ENCODE measurements at regions not wholly inside any gene's neighbourhood (a gene's known extent, or its start where the extent isn't known, plus 50 kb on each side); places are given as distances from the start of the nearest gene placed in this dataset.
A peak's percentile ranks its signal among the peaks of the same experiment; 100 is the strongest.

- Histone ChIP-seq H3K27me3 (replicated peaks in 1 of 2; ENCODE audit: control insufficient read depth in 2 of 2, extremely low read depth in 1 of 2, insufficient read depth in 2 of 2, low read length in 1 of 2) (no peaks in the 10 kb centered on the region), H3K4me3 (ENCODE audit: control insufficient read depth in 1 of 2, extremely low read depth in 1 of 2, low read length in 1 of 2) (no peak overlapping the region), H3K36me3 (ENCODE audit: control insufficient read depth in 2 of 2, extremely low read depth in 1 of 2, insufficient read depth in 1 of 2, low read length in 1 of 2) (no peaks in the 10 kb centered on the region), H3K4me1 (ENCODE audit: control insufficient read depth in 1 of 2, extremely low read depth in 1 of 2, insufficient read depth in 2 of 2, low read length in 2 of 2) (no peaks in the 10 kb centered on the region), H3K9me3 (no peaks in the 10 kb centered on the region), H3K27ac (ENCODE audit: low read length) (no peak overlapping the region)
- Mint-ChIP-seq H3K36me3 (no peaks in the 10 kb centered on the region), H3K4me3 (no peak overlapping the region), H3K4me1 (no peaks in the 10 kb centered on the region), H3K27me3 (no peaks in the 10 kb centered on the region), H3K27ac (no peak overlapping the region), H3K9me3 (no peaks in the 10 kb centered on the region)
- DNase-seq (no peak), ATAC-seq (replicated peaks in 1 of 4) (no peak)
- WGBS (ENCODE audit: insufficient coverage): no CpG with 5 or more reads among the region's 2 CpGs
- ChIA-PET CTCF (no interaction called here), POLR2A (no interaction called here)
Measured at GRCh38 chr2:165033402-165033801, 78.1 kb upstream of the SLC38A11 start.

- ATAC-seq (replicated peaks in 1 of 4) (no peak), DNase-seq (no peak)
- Mint-ChIP-seq H3K9me3 (no peaks in the 10 kb centered on the region), H3K4me1 (no peaks in the 10 kb centered on the region), H3K36me3 (no peaks in the 10 kb centered on the region), H3K27me3 (no peaks in the 10 kb centered on the region), H3K4me3 (no peak overlapping the region), H3K27ac (no peak overlapping the region)
- no peaks in the 10 kb centered on the region for H3K36me3 ChIP-seq (ENCODE audit: control insufficient read depth in 2 of 2, extremely low read depth in 1 of 2, insufficient read depth in 1 of 2, low read length in 1 of 2)
- H3K9me3 ChIP-seq: no peaks in the 10 kb centered on the region
- H3K27ac ChIP-seq (ENCODE audit: low read length): no peak overlapping the region
- ChIA-PET POLR2A (no interaction called here), CTCF (interaction anchor here in 1 of 2 donors (1.1 kb wide), 1 partner anchor 16 kb away, joined by 3 read pairs; no protein-coding TSS in a partner anchor)
- no peaks in the 10 kb centered on the region for H3K4me1 ChIP-seq (ENCODE audit: control insufficient read depth in 1 of 2, extremely low read depth in 1 of 2, insufficient read depth in 2 of 2, low read length in 2 of 2)
- 83% methylated on average over 1 of the region's 2 CpGs for WGBS (ENCODE audit: insufficient coverage)
- H3K4me3 ChIP-seq (ENCODE audit: control insufficient read depth in 1 of 2, extremely low read depth in 1 of 2, low read length in 1 of 2): no peak overlapping the region
- no peaks in the 10 kb centered on the region for H3K27me3 ChIP-seq (replicated peaks in 1 of 2; ENCODE audit: control insufficient read depth in 2 of 2, extremely low read depth in 1 of 2, insufficient read depth in 2 of 2, low read length in 1 of 2)
Measured at GRCh38 chr2:165032559-165032958, 77.2 kb upstream of the SLC38A11 start.

GRCh38 chr2:165024199-165024598, 68.9 kb upstream of the SLC38A11 start:
- H3K27me3 ChIP-seq (replicated peaks in 1 of 2; ENCODE audit: control insufficient read depth in 2 of 2, extremely low read depth in 1 of 2, insufficient read depth in 2 of 2, low read length in 1 of 2): no peaks in the 10 kb centered on the region
- CTCF ChIA-PET: no interaction called here
- Mint-ChIP-seq H3K36me3 (no peaks in the 10 kb centered on the region), H3K9me3 (peaks cover 0 to 6% (median 0%) of the 10 kb centered on the region in 3 donors), H3K4me1 (no peaks in the 10 kb centered on the region), H3K4me3 (no peak overlapping the region), H3K27ac (no peak overlapping the region), H3K27me3 (peaks cover 10 to 14% of the 10 kb centered on the region in 2 donors)
- ATAC-seq (replicated peaks in 1 of 4) (no peak), DNase-seq (no peak)
- no peak overlapping the region for H3K27ac ChIP-seq (ENCODE audit: low read length)
- no peak overlapping the region for H3K4me3 ChIP-seq (ENCODE audit: control insufficient read depth in 1 of 2, extremely low read depth in 1 of 2, low read length in 1 of 2)
- no CpG with 5 or more reads among the region's 3 CpGs for WGBS (ENCODE audit: insufficient coverage)
- H3K4me1 ChIP-seq (ENCODE audit: control insufficient read depth in 1 of 2, extremely low read depth in 1 of 2, insufficient read depth in 2 of 2, low read length in 2 of 2): no peaks in the 10 kb centered on the region
- no peaks in the 10 kb centered on the region for H3K36me3 ChIP-seq (ENCODE audit: control insufficient read depth in 2 of 2, extremely low read depth in 1 of 2, insufficient read depth in 1 of 2, low read length in 1 of 2)
- no peaks in the 10 kb centered on the region for H3K9me3 ChIP-seq
- POLR2A ChIA-PET: no interaction called here

- ChIA-PET CTCF (no interaction called here), POLR2A (no interaction called here)
- no peak overlapping the region for H3K27ac ChIP-seq (ENCODE audit: low read length)
- H3K4me3 Mint-ChIP-seq: no peak overlapping the region
- no peak overlapping the region for H3K4me3 ChIP-seq (ENCODE audit: control insufficient read depth in 1 of 2, extremely low read depth in 1 of 2, low read length in 1 of 2)
- no peaks in the 10 kb centered on the region for H3K4me1 ChIP-seq (ENCODE audit: control insufficient read depth in 1 of 2, extremely low read depth in 1 of 2, insufficient read depth in 2 of 2, low read length in 2 of 2)
- WGBS (ENCODE audit: insufficient coverage): no CpG with 5 or more reads among the region's 6 CpGs
- no peaks in the 10 kb centered on the region for H3K36me3 Mint-ChIP-seq
- H3K36me3 ChIP-seq (ENCODE audit: control insufficient read depth in 2 of 2, extremely low read depth in 1 of 2, insufficient read depth in 1 of 2, low read length in 1 of 2): no peaks in the 10 kb centered on the region
- no peak overlapping the region for H3K27ac Mint-ChIP-seq
- peaks cover 11 to 14% of the 10 kb centered on the region in 2 donors for H3K27me3 Mint-ChIP-seq
- no peak for DNase-seq
- H3K4me1 Mint-ChIP-seq: no peaks in the 10 kb centered on the region
- no peak for ATAC-seq (replicated peaks in 1 of 4)
- H3K9me3 Mint-ChIP-seq: peaks cover 0 to 6% (median 0%) of the 10 kb centered on the region in 3 donors
- H3K9me3 ChIP-seq: no peaks in the 10 kb centered on the region
- H3K27me3 ChIP-seq (replicated peaks in 1 of 2; ENCODE audit: control insufficient read depth in 2 of 2, extremely low read depth in 1 of 2, insufficient read depth in 2 of 2, low read length in 1 of 2): no peaks in the 10 kb centered on the region
Measured at GRCh38 chr2:165022781-165023180, 67.5 kb upstream of the SLC38A11 start.

GRCh38 chr2:165017966-165018596, 62.8 kb upstream of the SLC38A11 start:
- H3K27me3 Mint-ChIP-seq: peaks cover 10 to 13% of the 10 kb centered on the region in 2 donors
- peaks cover 0 to 3% (median 0%) of the 10 kb centered on the region in 3 donors for H3K9me3 Mint-ChIP-seq
- Histone ChIP-seq H3K27me3 (replicated peaks in 1 of 2; ENCODE audit: control insufficient read depth in 2 of 2, extremely low read depth in 1 of 2, insufficient read depth in 2 of 2, low read length in 1 of 2) (no peaks in the 10 kb centered on the region), H3K4me3 (ENCODE audit: control insufficient read depth in 1 of 2, extremely low read depth in 1 of 2, low read length in 1 of 2) (no peak overlapping the region), H3K4me1 (ENCODE audit: control insufficient read depth in 1 of 2, extremely low read depth in 1 of 2, insufficient read depth in 2 of 2, low read length in 2 of 2) (no peaks in the 10 kb centered on the region), H3K27ac (ENCODE audit: low read length) (no peak overlapping the region), H3K36me3 (ENCODE audit: control insufficient read depth in 2 of 2, extremely low read depth in 1 of 2, insufficient read depth in 1 of 2, low read length in 1 of 2) (no peaks in the 10 kb centered on the region), H3K9me3 (no peaks in the 10 kb centered on the region)
- ATAC-seq (replicated peaks in 1 of 4): no peak
- no peak overlapping the region for H3K27ac Mint-ChIP-seq
- no peak overlapping the region for H3K4me3 Mint-ChIP-seq
- CTCF ChIA-PET: interaction anchor here (0.7 to 1.0 kb wide), 4 partner anchors 48 to 856 kb away, joined by 3 to 7 read pairs (median 4); no protein-coding TSS in a partner anchor
- POLR2A ChIA-PET: no interaction called here
- peaks cover 0 to 5% (median 0%) of the 10 kb centered on the region in 3 donors for H3K4me1 Mint-ChIP-seq
- H3K36me3 Mint-ChIP-seq: no peaks in the 10 kb centered on the region
- 77% methylated on average over 6 of the region's 8 CpGs for WGBS (ENCODE audit: insufficient coverage)
- no peak for DNase-seq

- H3K36me3 Mint-ChIP-seq: no peaks in the 10 kb centered on the region
- Histone ChIP-seq H3K4me3 (ENCODE audit: control insufficient read depth in 1 of 2, extremely low read depth in 1 of 2, low read length in 1 of 2) (no peak overlapping the region), H3K27me3 (replicated peaks in 1 of 2; ENCODE audit: control insufficient read depth in 2 of 2, extremely low read depth in 1 of 2, insufficient read depth in 2 of 2, low read length in 1 of 2) (no peaks in the 10 kb centered on the region), H3K36me3 (ENCODE audit: control insufficient read depth in 2 of 2, extremely low read depth in 1 of 2, insufficient read depth in 1 of 2, low read length in 1 of 2) (no peaks in the 10 kb centered on the region), H3K4me1 (ENCODE audit: control insufficient read depth in 1 of 2, extremely low read depth in 1 of 2, insufficient read depth in 2 of 2, low read length in 2 of 2) (no peaks in the 10 kb centered on the region), H3K27ac (ENCODE audit: low read length) (no peak overlapping the region), H3K9me3 (no peaks in the 10 kb centered on the region)
- ATAC-seq (replicated peaks in 1 of 4) (peak in 2 of 4 experiments; percentile 60 to 77), DNase-seq (peak in 3 of 35 experiments; percentile 7 to 27 (median 14))
- peaks cover 0 to 3% (median 0%) of the 10 kb centered on the region in 3 donors for H3K9me3 Mint-ChIP-seq
- H3K4me3 Mint-ChIP-seq: no peak overlapping the region
- POLR2A ChIA-PET: interaction anchor here in 1 of 2 donors (0.6 kb wide), 1 partner anchor 10 kb away, joined by 3 read pairs; no protein-coding TSS in a partner anchor
- H3K4me1 Mint-ChIP-seq: peaks cover 0 to 5% (median 0%) of the 10 kb centered on the region in 3 donors
- H3K27me3 Mint-ChIP-seq: peaks cover 7 to 11% of the 10 kb centered on the region in 2 donors
- CTCF ChIA-PET: interaction anchor here (0.6 to 1.6 kb wide), 12 partner anchors 10 to 1354 kb away, joined by 3 to 9 read pairs (median 3); partner anchors contain the start of gene SCN3A (in 1 of the 2)
- no peak overlapping the region for H3K27ac Mint-ChIP-seq
- 7% methylated on average over 5 of the region's 15 CpGs for WGBS (ENCODE audit: insufficient coverage)
Measured at GRCh38 chr2:165016772-165017411, 61.6 kb upstream of the SLC38A11 start.
